HG03521 (cell line): ENCODE measurements at regions not wholly inside any gene's neighbourhood (a gene's known extent, or its start where the extent isn't known, plus 50 kb on each side); places are given as distances from the start of the nearest gene placed in this dataset.
"Not testable (repeated sequence)": the region's sequence is repeated elsewhere in the genome, so short reads cannot be mapped to it uniquely, and the experiment has no call there.

Experiments used
- ATAC-seq: cut with Tn5 transposase; IDR thresholded peaks from one replicate; pipeline ENCODE4 v1.9.1; 2021; ENCODE audit warnings: mild to moderate bottlenecking, moderate library complexity; ENCODE audit not compliant: unreplicated experiment

GRCh38 chrX:22758807-22759481 is 240.8 kb upstream of the DDX53 start:
- ATAC-seq, result no peak

GRCh38 chrX:22760513-22761057 is 239.2 kb upstream of the DDX53 start:
- ATAC-seq, result no peak

GRCh38 chrX:22788221-22788620 is 211.5 kb upstream of the DDX53 start:
- no peak for ATAC-seq

GRCh38 chrX:22795671-22796070 is 204.1 kb upstream of the DDX53 start:
- ATAC-seq, result no peak

GRCh38 chrX:22800360-22800759 is 199.4 kb upstream of the DDX53 start:
- ATAC-seq, result no peak

GRCh38 chrX:22800806-22801205 is 199.0 kb upstream of the DDX53 start:
- no peak for ATAC-seq

- ATAC-seq, result no peak
Measured at GRCh38 chrX:22803353-22803752, 196.4 kb upstream of the DDX53 start.

- ATAC-seq, result no peak
Measured at GRCh38 chrX:22810876-22811275, 188.9 kb upstream of the DDX53 start.

- ATAC-seq, result no peak
Measured at GRCh38 chrX:22818061-22818460, 181.7 kb upstream of the DDX53 start.

GRCh38 chrX:22855693-22856092 is 144.1 kb upstream of the DDX53 start:
- ATAC-seq, result no peak

- ATAC-seq, result no peak
Measured at GRCh38 chrX:22859642-22860041, 140.1 kb upstream of the DDX53 start.

GRCh38 chrX:22866801-22867200 is 133.0 kb upstream of the DDX53 start:
- ATAC-seq, result not testable (repeated sequence)

GRCh38 chrX:22882543-22882942 is 117.2 kb upstream of the DDX53 start:
- no peak for ATAC-seq

- ATAC-seq, result no peak
Measured at GRCh38 chrX:22889819-22890218, 109.9 kb upstream of the DDX53 start.

- no peak for ATAC-seq
Measured at GRCh38 chrX:22912616-22913015, 87.1 kb upstream of the DDX53 start.

- ATAC-seq, result no peak
Measured at GRCh38 chrX:22922961-22923360, 76.8 kb upstream of the DDX53 start.

GRCh38 chrX:22934640-22935039 is 65.1 kb upstream of the DDX53 start:
- ATAC-seq, result no peak

- ATAC-seq, result no peak
Measured at GRCh38 chrX:22944945-22945344, 54.8 kb upstream of the DDX53 start.
